ENCODE measurements at regions not wholly inside any gene's neighbourhood (a gene's known extent, or its start where the extent isn't known, plus 50 kb on each side); places are given as distances from the start of the nearest gene placed in this dataset.
A peak's percentile ranks its signal among the peaks of the same experiment; 100 is the strongest.

DNA sequence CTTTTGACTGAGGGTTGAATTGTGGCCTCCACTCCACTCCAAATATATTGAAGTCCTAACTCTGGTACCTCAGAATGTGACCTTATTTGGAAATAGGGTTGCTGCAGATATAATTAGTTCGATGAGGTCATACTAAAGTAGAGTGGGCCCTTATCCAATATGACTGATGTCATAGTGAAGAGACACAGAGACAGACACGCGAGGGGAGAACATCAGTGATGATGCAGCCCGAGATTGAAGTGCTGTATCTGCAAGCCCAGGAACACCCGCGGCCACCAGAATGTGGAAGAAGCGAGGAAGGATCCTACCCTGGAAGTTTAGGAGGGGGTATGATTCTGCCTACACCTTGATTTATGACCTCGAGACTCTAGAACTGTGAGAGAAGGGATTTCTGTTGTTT lies 279.0 kb downstream of the ANKRD50 start:
- Histone ChIP-seq H3K9me3 (ENCODE audit: insufficient read depth, low read depth, low read length) (no peaks in the 10 kb centered on the region), H3K4me2 (ENCODE audit: low read length) (no peak overlapping the region), H3K27ac (ENCODE audit: low read depth, low read length) (peak overlapping the region; percentile 55), H3K36me3 (ENCODE audit: insufficient read depth, low read length) (no peaks in the 10 kb centered on the region), H3K4me3 (ENCODE audit: insufficient read depth, low read depth, low read length) (no peak overlapping the region), H3K9ac (ENCODE audit: low read length) (no peak overlapping the region), H4K20me1 (ENCODE audit: insufficient read depth, low read length) (no peaks in the 10 kb centered on the region), H3K79me2 (ENCODE audit: insufficient read depth, low read length) (no peaks in the 10 kb centered on the region), H2AFZ (ENCODE audit: low read depth, low read length) (no peak overlapping the region), H3K27me3 (ENCODE audit: insufficient read depth, low read length) (no peaks in the 10 kb centered on the region), H3K4me1 (ENCODE audit: insufficient read depth, low read length) (peaks cover 5% of the 10 kb centered on the region)
- H3K27me3 Mint-ChIP-seq (ENCODE audit: low read depth, unreplicated experiment), result no peaks in the 10 kb centered on the region
- TF ChIP-seq EZH2 (IDR thresholded peaks at IDR 0.05; ENCODE audit: insufficient read depth, low read length), result no peak
- TF ChIP-seq, protein P1, sequence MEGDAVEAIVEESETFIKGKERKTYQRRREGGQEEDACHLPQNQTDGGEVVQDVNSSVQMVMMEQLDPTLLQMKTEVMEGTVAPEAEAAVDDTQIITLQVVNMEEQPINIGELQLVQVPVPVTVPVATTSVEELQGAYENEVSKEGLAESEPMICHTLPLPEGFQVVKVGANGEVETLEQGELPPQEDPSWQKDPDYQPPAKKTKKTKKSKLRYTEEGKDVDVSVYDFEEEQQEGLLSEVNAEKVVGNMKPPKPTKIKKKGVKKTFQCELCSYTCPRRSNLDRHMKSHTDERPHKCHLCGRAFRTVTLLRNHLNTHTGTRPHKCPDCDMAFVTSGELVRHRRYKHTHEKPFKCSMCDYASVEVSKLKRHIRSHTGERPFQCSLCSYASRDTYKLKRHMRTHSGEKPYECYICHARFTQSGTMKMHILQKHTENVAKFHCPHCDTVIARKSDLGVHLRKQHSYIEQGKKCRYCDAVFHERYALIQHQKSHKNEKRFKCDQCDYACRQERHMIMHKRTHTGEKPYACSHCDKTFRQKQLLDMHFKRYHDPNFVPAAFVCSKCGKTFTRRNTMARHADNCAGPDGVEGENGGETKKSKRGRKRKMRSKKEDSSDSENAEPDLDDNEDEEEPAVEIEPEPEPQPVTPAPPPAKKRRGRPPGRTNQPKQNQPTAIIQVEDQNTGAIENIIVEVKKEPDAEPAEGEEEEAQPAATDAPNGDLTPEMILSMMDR (IDR thresholded peaks at IDR 0.05; ENCODE audit: insufficient read depth, low read depth, low read length), result no peak
- no peaks in the 10 kb centered on the region for H3K36me3 Mint-ChIP-seq (ENCODE audit: low read depth, unreplicated experiment)
- H3K4me1 Mint-ChIP-seq (ENCODE audit: low read depth, unreplicated experiment), result no peaks in the 10 kb centered on the region
- H3K9me3 Mint-ChIP-seq (ENCODE audit: unreplicated experiment), result no peaks in the 10 kb centered on the region
- no peak overlapping the region for H3K4me3 Mint-ChIP-seq (ENCODE audit: unreplicated experiment)
- FAIRE-seq (no peak), DNase-seq (ENCODE audit: low read depth) (peak; percentile 16)
- no peak overlapping the region for H3K27ac Mint-ChIP-seq (ENCODE audit: unreplicated experiment)

DNA sequence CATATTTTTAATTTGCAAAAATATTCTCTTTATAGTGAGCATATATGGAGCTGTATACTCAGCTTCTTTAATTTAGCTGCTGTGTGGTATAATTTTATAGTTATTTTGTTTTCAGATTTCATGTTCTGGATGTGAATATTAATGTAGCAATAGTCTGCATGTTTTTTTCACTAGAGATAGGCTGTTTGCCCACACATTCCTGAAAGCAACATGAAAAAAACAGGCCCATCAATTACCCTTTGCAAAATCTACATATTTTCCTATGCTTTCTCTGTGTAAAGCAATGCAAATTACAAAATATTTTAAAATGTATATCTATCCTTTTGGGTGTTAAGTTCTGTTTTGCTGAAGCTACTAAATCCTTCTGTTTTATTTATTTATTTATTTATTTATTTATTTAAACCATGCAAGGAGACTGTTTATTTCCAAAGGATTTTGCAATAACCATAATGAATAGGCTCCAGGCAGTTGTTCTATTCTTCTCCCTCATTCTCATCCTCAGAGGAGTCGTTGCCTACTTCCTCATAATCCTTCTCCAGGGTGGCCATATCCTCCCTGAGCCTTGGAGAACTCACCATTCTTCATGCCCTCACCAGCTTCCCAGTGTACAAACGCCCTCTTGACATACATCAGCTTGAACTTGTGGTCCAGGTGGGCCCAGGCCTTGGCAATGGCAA lies 277.1 kb downstream of the ANKRD50 start:
- Histone ChIP-seq H3K4me1 (ENCODE audit: insufficient read depth, low read length) (no peaks in the 10 kb centered on the region), H3K27me3 (ENCODE audit: insufficient read depth, low read length) (no peaks in the 10 kb centered on the region), H3K4me2 (ENCODE audit: low read length) (no peak overlapping the region), H3K9me3 (ENCODE audit: insufficient read depth, low read depth, low read length) (no peaks in the 10 kb centered on the region), H4K20me1 (ENCODE audit: insufficient read depth, low read length) (no peaks in the 10 kb centered on the region), H3K36me3 (ENCODE audit: insufficient read depth, low read length) (no peaks in the 10 kb centered on the region), H3K4me3 (ENCODE audit: insufficient read depth, low read depth, low read length) (no peak overlapping the region), H2AFZ (ENCODE audit: low read depth, low read length) (no peak overlapping the region), H3K9ac (ENCODE audit: low read length) (no peak overlapping the region), H3K27ac (ENCODE audit: low read depth, low read length) (no peak overlapping the region), H3K79me2 (ENCODE audit: insufficient read depth, low read length) (no peaks in the 10 kb centered on the region)
- TF ChIP-seq, protein P1 (IDR thresholded peaks at IDR 0.05; ENCODE audit: insufficient read depth, low read depth, low read length), result no peak
- no peak for TF ChIP-seq EZH2 (IDR thresholded peaks at IDR 0.05; ENCODE audit: insufficient read depth, low read length)
- DNase-seq (ENCODE audit: low read depth) (no peak), FAIRE-seq (no peak)
- Mint-ChIP-seq H3K4me1 (ENCODE audit: low read depth, unreplicated experiment) (no peaks in the 10 kb centered on the region), H3K27ac (ENCODE audit: unreplicated experiment) (no peak overlapping the region), H3K9me3 (ENCODE audit: unreplicated experiment) (no peaks in the 10 kb centered on the region), H3K36me3 (ENCODE audit: low read depth, unreplicated experiment) (no peaks in the 10 kb centered on the region), H3K27me3 (ENCODE audit: low read depth, unreplicated experiment) (no peaks in the 10 kb centered on the region), H3K4me3 (ENCODE audit: unreplicated experiment) (no peak overlapping the region)

DNA sequence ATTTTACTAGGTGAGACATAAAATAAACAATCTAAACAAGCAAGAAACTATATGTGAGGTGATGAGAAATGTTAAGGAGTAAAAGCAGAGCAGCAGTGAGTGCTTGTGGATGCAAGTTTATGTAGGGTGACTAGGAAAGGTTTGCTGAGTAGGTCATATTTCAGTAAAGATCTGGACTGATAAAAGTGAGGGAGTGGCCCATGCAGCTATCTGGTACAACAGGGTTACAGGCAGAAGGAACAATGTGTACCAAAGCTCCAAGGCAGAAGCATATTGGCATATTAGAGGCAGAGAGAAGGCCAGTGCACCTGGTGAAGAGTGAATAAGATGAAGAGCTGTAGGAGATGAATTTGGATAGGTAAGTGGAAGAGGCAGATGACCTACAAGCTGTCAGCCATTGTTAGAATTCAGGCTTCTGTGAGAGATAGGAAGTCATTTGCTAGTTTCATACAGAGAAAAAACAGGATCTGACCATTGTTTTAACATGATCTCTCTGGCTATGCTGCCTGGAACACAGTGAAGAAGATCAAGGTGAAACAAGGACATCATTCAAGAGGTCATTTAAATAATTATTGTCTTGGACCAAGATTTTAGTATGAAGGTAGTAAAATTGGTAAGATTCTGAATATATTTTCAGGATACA lies 274.6 kb downstream of the ANKRD50 start:
- Mint-ChIP-seq H3K27me3 (ENCODE audit: low read depth, unreplicated experiment) (no peaks in the 10 kb centered on the region), H3K9me3 (ENCODE audit: unreplicated experiment) (no peaks in the 10 kb centered on the region), H3K36me3 (ENCODE audit: low read depth, unreplicated experiment) (no peaks in the 10 kb centered on the region), H3K27ac (ENCODE audit: unreplicated experiment) (no peak overlapping the region), H3K4me3 (ENCODE audit: unreplicated experiment) (no peak overlapping the region), H3K4me1 (ENCODE audit: low read depth, unreplicated experiment) (no peaks in the 10 kb centered on the region)
- Histone ChIP-seq H3K4me3 (ENCODE audit: insufficient read depth, low read depth, low read length) (no peak overlapping the region), H3K9me3 (ENCODE audit: insufficient read depth, low read depth, low read length) (no peaks in the 10 kb centered on the region), H3K4me2 (ENCODE audit: low read length) (no peak overlapping the region), H4K20me1 (ENCODE audit: insufficient read depth, low read length) (no peaks in the 10 kb centered on the region), H3K9ac (ENCODE audit: low read length) (no peak overlapping the region), H3K27ac (ENCODE audit: low read depth, low read length) (no peak overlapping the region), H3K4me1 (ENCODE audit: insufficient read depth, low read length) (no peaks in the 10 kb centered on the region), H3K79me2 (ENCODE audit: insufficient read depth, low read length) (no peaks in the 10 kb centered on the region), H3K36me3 (ENCODE audit: insufficient read depth, low read length) (no peaks in the 10 kb centered on the region), H3K27me3 (ENCODE audit: insufficient read depth, low read length) (no peaks in the 10 kb centered on the region), H2AFZ (ENCODE audit: low read depth, low read length) (no peak overlapping the region)
- DNase-seq (ENCODE audit: low read depth) (no peak), FAIRE-seq (no peak)
- TF ChIP-seq, protein P1 (IDR thresholded peaks at IDR 0.05; ENCODE audit: insufficient read depth, low read depth, low read length), result no peak
- TF ChIP-seq EZH2 (IDR thresholded peaks at IDR 0.05; ENCODE audit: insufficient read depth, low read length), result no peak
